ENCODE measurements at regions not wholly inside any gene's neighbourhood (a gene's known extent, or its start where the extent isn't known, plus 50 kb on each side); places are given as distances from the start of the nearest gene placed in this dataset.

DNA sequence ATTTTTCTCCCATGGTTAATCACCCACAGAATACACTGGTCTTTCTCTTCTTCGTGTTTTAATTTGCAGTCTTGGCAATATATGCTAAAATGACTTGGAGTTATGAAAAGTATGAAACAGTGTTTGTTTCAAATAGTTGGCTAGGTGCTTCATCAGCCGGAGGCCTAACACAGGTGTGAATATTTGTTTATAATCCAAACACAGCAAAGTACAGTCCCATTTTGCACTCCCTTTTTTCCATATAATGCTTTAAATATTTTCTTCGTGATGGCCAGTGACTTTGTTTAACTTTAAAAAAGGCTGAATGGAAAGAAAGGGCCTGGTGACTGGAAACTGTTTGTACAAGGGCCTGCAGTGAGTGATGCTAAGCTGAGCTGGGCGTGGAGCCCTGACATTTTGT, 219.7 kb upstream of the LRIG1 start:
- intact Hi-C loops (cut with DNase I) = no loop called here

DNA sequence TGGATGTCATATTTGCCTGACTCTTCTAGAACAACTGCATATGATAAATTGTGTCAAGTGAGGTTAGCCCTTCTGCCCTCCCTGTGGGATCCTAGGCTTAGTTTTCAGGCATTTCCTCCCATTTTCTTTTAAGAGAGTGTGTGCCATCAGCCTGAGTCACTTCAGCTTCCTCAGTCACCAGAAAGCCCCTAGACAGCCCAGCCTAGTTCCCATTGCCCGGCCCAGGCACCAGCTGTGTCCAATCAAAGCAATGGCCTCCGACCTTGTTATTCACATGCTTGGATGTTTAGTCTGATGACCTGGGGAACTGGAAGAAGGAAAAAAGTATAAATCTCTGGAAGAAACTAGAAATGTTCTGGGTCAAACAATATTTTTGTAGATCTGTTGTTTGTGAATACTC, 221.9 kb upstream of the LRIG1 start:
- intact Hi-C loops (cut with DNase I) = no loop called here
- peak; percentile 84 for DNase-seq (ENCODE audit: low spot score)

More for the DNA sequence above, 219.7 kb upstream of the LRIG1 start:
- DNase-seq (ENCODE audit: low spot score) = no peak

DNA sequence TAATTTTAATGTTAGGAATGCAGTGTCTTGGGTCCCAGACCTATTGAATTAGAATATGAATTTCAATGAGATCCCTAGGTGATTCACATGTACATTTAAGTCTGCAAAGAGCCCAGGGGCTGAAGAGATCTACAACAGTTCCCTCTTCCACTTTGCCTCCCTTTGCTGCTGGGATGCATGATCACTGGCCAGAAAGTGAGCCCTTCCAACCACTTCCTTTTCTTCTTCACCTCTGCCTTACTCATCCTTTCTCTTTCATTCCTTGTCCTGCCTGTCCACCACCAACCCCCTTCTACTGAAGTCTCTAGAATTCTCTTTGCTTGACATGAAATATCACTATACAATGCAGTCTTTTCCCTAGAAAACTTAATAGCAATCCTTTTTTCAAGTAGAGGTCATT, 222.4 kb upstream of the LRIG1 start:
- intact Hi-C loops (cut with DNase I) = no loop called here
- no peak for DNase-seq (ENCODE audit: low spot score)

DNA sequence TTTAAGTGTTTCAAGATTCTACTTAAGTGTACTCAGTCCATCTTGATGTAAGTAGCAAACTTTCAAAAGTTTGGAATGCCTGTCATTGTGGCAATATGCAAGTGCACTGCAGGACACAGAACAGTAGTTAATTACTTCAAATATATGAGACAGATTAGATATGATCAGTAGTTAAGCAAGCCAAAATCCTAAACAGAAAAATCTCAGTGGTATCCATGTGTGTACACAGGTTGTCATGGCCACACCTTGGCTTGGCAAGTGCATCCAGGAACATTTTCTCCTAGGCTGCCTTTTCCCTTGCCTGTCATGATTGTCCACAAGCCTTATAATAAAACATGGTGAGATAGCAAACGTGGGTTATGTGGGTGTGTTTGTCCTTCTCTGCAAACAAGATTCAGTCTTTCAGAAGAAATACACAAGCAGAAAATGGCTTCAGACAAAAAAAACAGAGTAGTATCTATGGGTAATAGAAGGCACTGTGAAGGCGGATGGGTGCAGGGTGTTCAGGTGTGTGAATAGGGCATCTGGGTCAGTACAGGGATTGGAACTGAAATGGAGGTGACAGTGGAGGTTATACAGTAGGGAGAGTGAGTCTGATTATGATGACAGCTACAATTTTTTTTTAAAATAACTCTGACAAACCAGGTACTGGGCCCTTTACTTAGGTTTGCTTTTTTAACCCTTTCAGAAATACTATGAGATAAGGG, 229.0 kb upstream of the LRIG1 start:
- DNase-seq (ENCODE audit: low spot score) = no peak
- intact Hi-C loops (cut with DNase I) = no loop called here

DNA sequence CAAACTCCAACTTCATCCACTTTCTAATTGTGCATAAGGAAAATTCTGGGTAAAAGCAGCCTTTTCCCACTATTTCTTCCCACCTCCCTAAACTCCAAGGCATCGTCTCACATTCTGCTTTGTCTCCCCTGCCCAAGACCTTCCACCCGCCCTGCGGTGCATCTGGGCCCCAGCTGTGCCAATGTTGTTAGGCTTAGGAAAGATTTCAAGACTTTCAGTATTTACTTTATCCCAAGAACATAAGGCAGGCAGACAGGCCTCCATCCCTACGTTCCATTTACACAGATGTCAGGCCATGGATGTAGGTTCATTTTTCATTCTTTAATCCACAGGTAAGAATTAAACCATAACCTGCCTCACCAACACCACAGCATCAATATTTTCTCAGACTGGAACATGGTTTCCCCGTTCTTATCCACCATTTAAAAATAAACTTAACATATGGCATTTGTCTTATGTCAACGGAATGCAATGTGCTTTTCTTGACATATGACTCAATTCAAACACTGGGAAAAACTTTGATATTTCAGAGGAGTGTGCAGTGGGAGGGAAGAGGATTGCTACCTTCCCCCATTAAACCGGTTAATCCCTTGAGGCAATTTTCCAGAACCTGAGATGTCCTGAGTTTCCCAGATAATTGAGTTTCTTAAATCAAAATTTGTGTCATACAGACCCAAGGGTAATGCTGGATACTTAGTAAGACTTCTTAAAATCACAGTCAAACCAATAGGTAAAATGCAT, 238.0 kb upstream of the LRIG1 start:
- DNase-seq (ENCODE audit: low spot score) = no peak

DNA sequence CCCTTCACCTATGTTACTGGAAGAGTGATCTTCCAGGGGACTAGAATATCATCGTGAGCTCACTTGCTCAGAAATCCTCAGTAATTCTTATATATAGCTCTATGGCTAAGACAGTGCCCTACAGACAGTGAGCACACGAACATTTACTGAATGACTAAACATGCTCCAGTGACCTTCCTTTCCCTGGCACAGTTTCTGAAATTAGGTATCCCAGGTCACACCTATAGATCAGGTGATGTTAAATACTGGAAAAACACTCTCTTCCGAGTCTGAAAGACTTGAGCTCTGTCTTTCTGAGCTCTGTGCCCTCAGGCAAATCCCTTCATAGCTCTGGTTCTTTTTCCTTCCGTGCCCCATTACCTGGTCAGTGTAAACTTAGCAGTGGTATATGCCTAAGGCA, 239.4 kb upstream of the LRIG1 start:
- intact Hi-C loops (cut with DNase I) = no loop called here
- DNase-seq (ENCODE audit: low spot score) = no peak

More for the DNA sequence above, 238.0 kb upstream of the LRIG1 start:
- intact Hi-C loops (cut with DNase I) = no loop called here

DNA sequence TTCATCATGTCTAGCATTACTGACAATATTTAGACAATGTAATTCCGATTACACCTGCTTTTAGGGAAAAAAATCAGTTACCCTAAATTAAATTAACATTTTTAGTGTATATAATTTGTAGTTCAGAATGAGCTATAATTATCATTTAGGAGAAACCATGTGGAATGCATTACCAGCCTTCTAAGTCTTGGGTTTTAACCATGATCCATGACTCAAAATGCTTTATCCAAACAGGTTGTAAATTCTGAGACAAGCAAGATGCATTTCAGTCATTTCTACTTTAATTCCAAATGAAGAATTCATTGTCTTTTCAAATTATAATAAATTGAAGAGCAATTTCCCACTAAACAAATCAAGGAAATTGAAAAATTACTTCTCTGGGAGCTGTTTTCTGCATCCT, 243.7 kb upstream of the LRIG1 start:
- no peak for DNase-seq (ENCODE audit: low spot score)
- intact Hi-C loops (cut with DNase I) = no loop called here

DNA sequence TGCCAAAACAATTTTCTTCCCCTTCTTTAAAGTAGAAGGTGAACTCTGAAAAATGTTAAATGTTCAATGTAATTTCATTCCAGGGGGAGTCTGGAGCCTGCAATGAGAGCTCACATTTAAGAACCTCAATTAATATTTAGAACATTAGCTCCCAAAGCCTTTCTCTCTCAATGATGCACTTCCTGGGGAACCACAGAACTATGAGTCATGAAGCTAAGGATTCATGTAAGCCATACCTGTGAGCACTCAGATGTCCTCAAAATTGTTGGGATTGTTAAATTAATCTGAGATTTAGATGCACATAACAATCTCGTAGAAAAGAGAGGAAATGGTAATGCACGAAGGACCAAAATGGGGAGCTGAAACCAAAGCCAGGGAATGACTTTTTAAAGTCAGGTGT, 244.2 kb upstream of the LRIG1 start:
- intact Hi-C loops (cut with DNase I) = no loop called here
- DNase-seq (ENCODE audit: low spot score) = no peak

DNA sequence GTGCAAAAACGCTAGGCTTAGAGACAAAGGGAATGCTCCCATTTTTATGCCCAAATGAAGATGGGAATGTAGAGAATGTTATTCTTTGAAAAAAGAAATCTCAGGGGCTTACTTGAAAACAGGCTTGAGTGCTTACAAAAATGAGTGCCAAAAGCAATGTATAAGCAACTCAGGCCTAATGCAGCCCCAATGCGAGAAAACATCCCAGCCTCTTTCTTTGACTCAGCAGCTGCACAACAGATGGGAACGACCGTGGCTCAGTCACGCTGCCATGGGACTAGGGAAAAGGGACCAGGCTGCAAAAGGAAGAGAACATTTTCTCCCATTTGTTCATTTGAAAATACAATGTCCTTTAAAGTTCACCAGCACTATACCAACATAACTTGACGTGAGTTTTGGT, 246.4 kb upstream of the LRIG1 start:
- intact Hi-C loops (cut with DNase I) = no loop called here
- no peak for DNase-seq (ENCODE audit: low spot score)

DNA sequence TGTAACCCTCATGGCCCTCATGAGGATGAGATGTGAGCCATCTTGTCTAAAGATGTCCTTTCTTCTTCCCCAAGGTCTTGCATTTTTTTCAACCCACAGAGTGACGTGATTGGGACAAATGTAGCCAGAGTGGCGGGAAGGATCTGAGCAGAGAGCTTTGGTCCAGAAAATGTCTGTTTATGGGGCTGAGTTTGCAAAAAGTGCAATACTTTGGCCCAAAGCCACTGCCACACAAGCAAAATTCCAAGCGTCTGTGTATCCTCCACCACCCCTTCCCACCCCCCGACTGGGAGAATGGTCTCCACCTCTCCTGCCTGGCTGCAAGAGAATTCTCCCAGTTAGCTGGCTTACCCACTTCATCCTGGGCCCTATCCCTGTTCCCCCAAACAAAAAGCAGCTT, 246.9 kb upstream of the LRIG1 start:
- no peak for DNase-seq (ENCODE audit: low spot score)
- intact Hi-C loops (cut with DNase I) = no loop called here

DNA sequence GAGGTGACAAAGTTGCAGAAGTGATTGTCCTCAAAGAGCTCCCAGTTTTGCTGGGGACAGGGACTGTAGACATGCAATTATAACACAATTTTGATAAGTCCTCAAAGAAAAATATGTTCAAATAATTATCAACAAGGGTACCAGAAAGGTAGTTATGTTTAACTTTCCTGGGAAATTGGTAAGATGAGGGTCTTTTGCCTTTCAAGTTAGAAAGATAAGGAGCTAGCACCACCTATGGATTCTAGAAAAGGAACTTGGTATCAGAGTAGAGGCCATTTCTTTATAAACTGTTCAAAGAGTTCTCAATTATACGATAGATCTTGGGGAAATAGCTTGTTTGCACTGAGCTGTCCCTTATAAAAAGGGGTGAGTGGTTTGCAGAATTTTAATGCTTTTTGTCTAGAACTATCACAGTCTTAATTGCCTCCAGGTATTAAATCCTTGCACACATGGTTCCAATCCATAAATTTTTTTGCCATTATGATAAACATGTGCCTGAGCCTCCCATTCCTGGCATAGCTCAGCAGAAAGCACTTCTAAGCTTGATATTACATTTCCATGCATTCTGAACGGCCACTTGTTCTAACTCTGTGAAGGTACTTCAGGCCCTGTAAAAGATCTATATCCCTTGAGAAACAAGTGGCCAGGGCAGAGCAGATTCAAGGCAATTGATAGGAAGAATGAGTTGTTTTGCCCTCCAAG, 247.5 kb upstream of the LRIG1 start:
- intact Hi-C loops (cut with DNase I) = no loop called here
- no peak for DNase-seq (ENCODE audit: low spot score)

DNA sequence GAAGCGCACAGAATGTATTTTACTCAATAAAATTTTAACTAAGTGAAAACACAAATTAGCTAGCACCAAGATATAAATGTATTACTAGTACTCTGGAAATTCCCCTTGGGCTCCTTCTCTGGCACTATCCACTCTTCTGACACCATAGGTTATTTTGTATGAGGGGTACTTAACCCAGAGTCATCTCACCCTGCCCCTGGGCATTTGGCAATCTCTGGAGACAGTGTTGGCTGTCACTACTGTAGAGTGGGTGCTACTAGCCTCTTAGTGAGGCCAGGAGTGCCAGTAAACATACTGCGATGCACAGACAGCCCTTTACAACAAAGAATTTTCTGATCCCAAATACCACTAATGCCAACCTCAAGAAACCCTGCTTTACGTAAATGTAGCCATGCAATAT, 246.3 kb upstream of the KBTBD8 start:
- intact Hi-C loops (cut with DNase I) = no loop called here
- no peak for DNase-seq (ENCODE audit: low spot score)

DNA sequence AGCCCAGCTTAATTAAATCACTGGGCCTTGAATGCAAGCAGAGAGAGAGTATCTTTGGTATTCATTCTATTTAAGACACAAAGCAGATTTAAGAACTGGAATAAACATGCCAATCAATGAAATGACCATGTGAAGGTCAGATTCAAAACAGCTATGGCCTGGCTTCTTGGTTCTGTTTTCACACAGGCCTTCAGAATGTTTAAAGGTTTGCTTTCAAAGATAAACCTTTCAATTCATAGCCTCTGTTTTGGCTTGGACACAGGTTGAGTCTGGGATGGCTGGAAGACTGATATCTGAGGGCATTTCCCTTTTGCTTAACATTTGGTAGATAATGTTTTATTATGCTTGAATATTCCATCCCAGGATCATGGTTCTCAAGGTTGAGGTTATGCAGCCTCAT, 244.4 kb upstream of the KBTBD8 start:
- no peak for DNase-seq (ENCODE audit: low spot score)
- intact Hi-C loops (cut with DNase I) = no loop called here

DNA sequence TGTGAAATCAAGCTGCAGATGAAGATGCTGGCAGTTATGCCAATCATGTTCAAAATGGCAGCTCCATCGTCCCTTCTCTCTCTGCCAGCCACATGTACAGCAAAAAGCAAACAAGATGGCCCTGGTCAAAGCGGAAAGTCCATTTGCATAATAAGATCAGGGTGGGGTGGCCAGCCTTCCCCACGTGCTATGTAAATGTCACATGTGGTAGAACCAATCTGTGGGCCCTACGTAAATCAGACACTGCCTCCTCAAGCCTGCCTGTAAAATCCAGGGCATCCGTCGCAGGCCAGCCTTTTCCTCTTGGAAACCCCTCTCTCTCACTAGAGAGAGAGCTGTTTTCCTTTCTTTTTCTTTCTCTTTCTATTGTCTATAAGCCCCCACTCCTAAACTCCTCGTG, 243.5 kb upstream of the KBTBD8 start:
- intact Hi-C loops (cut with DNase I) = no loop called here
- no peak for DNase-seq (ENCODE audit: low spot score)

DNA sequence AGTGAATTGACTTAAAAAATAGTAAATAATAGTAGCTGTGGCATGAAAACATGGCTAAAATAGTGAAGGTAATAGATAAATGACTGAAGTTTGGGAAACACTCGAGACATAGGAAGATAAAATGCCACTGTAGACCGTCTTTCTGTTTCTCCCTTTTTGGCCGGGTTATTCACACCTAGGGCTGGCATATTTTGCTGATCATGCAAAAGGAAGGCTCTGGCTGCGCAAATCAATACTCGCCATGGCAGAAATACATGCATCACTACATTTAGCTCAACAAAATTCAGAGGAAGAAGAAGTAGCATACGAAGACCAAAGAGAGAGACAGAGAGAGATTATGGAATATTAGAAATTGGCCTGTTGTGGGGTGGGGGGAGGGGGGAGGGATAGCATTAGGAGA, 242.2 kb upstream of the KBTBD8 start:
- intact Hi-C loops (cut with DNase I) = no loop called here
- no peak for DNase-seq (ENCODE audit: low spot score)

DNA sequence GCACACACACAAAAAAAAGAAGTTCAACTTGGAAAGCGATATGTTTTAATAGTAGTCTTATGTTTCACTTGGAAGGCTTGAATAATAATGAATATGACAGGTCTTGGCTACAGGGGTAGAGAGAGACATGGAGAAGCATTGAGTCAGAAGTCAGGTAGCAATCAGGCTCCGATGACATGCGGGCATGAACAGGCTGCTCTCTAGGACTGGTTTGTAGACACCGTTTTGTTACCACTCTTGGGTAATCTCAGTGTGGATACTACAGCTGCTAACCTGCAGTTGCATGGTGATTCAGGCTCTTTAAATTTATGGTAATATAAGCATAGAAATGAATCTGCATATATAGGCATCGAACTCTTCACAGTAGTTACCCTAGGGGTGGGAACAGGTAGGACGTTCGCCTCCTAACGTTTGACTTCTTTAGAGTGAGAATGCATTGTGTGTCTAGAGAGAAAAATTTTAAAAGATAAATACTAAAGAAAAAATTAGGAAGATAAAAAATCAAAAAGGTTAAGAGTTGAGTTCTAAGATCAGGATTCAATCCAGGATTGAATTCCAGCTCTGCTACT, 241.6 kb upstream of the KBTBD8 start:
- intact Hi-C loops (cut with DNase I) = no loop called here
- no peak for DNase-seq (ENCODE audit: low spot score)

DNA sequence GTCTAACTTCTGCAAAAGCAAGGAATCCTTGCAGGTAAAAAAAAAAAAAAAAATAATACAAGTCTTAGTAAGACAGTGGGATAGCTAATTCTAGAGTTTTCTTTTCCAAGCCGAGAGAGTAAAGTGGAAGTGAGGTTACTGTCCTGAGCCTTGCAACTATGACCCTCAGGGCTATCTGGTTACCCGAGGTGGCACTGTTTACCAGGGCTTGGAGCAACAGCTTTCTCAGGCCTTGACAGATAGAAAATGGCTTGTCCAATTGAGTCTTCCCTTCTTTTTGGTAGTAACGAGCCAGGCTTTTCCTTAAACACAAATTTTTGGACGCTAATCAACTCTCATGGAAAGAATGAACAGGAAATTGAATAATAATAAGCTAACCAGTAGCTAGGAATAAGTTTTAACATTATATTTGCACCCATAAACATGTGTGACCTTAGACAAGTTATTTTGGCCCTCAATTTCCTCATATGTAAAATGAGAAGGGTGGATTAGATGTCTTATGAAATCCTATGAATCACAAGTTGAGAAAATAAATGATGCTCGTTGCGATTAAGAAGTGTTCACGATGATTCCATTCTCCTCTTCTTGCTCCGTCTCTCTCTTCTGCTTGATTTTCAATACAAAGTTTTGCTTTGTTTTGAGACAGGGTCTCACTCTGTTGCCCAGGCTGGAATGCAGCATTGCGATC, 236.9 kb upstream of the KBTBD8 start:
- DNase-seq (ENCODE audit: low spot score) = no peak
- intact Hi-C loops (cut with DNase I) = no loop called here

DNA sequence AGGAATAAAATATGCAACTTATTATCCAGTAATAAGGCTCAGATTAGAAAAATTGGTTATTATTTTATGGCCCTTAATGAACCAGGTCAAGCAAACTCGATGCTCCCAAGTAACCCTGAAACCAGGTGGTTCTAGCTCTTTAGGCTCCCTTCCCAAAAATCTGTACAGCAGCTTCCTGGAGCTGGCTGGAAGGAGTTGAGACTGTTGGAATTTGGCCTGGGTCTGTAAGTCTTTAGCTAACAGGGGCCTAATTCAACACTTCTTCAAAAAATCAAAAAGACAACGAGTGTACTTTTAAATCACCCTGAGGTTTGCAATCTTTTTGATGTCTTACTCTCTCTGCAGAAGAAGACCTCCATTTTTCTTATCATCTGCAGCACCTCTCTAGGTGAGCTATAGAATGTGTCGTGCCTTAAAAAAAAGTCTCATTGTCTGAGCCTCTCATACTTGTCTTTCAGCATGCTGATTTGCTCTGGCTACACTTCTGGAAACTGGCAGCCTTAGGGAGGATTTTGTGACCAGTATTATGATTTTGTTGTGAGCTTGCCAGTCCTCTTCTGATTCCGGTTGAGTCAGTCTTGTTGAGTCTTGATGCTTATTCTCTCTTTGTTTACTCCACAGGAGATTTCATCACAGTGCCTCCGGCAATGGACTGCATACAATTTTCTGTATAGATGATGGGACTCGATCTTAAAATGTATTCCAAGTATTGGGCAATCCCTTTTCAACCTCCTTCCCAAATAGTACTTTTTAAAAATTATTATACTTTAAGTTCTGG, 235.0 kb upstream of the KBTBD8 start:
- intact Hi-C loops (cut with DNase I) = loop anchor here in 1 of 2 donors (2.0 kb wide), 1 partner anchor 30 kb away; no protein-coding TSS in a partner anchor
- DNase-seq (ENCODE audit: low spot score) = no peak

DNA sequence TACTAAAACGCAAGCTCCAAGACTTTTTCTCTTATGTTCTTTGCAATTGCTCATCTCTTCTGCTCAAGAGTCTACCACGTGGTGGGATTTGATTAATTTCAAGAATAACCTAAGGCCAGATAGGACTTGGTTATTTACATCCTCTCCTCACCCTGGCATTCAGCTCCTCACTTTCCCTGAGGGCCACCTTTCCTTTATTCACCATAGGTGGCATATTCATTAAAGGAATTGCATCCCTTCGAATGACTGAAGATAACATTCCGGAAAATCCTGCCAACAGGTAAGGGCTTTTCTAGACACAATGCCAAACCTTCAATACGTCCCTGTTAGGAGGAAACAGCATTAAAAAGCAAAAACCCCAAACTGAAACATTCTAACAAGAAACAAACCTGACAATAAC, 220.0 kb upstream of the KBTBD8 start:
- intact Hi-C loops (cut with DNase I) = no loop called here

More for the DNA sequence above, 220.0 kb upstream of the KBTBD8 start:
- no peak for DNase-seq (ENCODE audit: low spot score)

All from posterior vena cava (tissue), 2 donors.